ENCODE measurements at regions not wholly inside any gene's neighbourhood (a gene's known extent, or its start where the extent isn't known, plus 50 kb on each side); places are given as distances from the start of the nearest gene placed in this dataset.

GRCh38 chr3:67288466-67289106, 290.5 kb downstream of the KBTBD8 start:
- WGBS, 2 donors (ENCODE audit: low coverage in 1 of 2) = 19% methylated on average over 1 of the region's 1 CpG; no CpG with 5 or more reads in 1 of the 2 donors
- no peak for DNase-seq
- Histone ChIP-seq H3K4me1 (peaks cover 0 to 6% (median 3%) of the 10 kb centered on the region in 4 donors), H3K9me3 (no peaks in the 10 kb centered on the region), H3K36me3 (no peaks in the 10 kb centered on the region), H3K27me3 (no peaks in the 10 kb centered on the region), H3K27ac (no peak overlapping the region), H3K4me3 (no peak overlapping the region)
- in situ Hi-C loops (cut with MboI; ENCODE audit: low pct_ligation_motif_present in 1 of 4, low pct_unique_long_range_greater_than_20kb in 1 of 4, low sequenced_read_pairs in 3 of 4) = no loop called here
- intact Hi-C loops (cut with DNase I; ENCODE audit: low total_unique reads) = no loop called here
- TF ChIP-seq POLR2A (IDR thresholded peaks at IDR 0.05) = no peak
- TF ChIP-seq POLR2AphosphoS5 (IDR thresholded peaks at IDR 0.05) = no peak
- no peak for TF ChIP-seq CTCF (IDR thresholded peaks at IDR 0.05)
- no peak for TF ChIP-seq EP300 (IDR thresholded peaks at IDR 0.05; ENCODE audit: low read depth)

- Histone ChIP-seq H3K27ac (no peak overlapping the region), H3K4me3 (no peak overlapping the region), H3K4me1 (peaks cover 0 to 6% (median 3%) of the 10 kb centered on the region in 4 donors), H3K9me3 (no peaks in the 10 kb centered on the region), H3K27me3 (no peaks in the 10 kb centered on the region), H3K36me3 (no peaks in the 10 kb centered on the region)
- DNase-seq = no peak
- TF ChIP-seq POLR2AphosphoS5 (IDR thresholded peaks at IDR 0.05) = no peak
- no peak for TF ChIP-seq EP300 (IDR thresholded peaks at IDR 0.05; ENCODE audit: low read depth)
- TF ChIP-seq CTCF (IDR thresholded peaks at IDR 0.05) = no peak
- TF ChIP-seq POLR2A (IDR thresholded peaks at IDR 0.05) = no peak
- intact Hi-C loops (cut with DNase I; ENCODE audit: low total_unique reads) (no loop called here), in situ Hi-C loops (cut with MboI; ENCODE audit: low pct_ligation_motif_present in 1 of 4, low pct_unique_long_range_greater_than_20kb in 1 of 4, low sequenced_read_pairs in 3 of 4) (no loop called here)
- 69 to 100% methylated on average over 1 of the region's 1 CpG for WGBS, 2 donors (ENCODE audit: low coverage in 1 of 2)
Observed at GRCh38 chr3:67289626-67290025, 291.5 kb downstream of the KBTBD8 start.

GRCh38 chr3:67290438-67290837, 292.3 kb downstream of the KBTBD8 start:
- Histone ChIP-seq H3K36me3 (no peaks in the 10 kb centered on the region), H3K27ac (no peak overlapping the region), H3K4me3 (no peak overlapping the region), H3K4me1 (peaks cover 0 to 6% (median 3%) of the 10 kb centered on the region in 4 donors), H3K9me3 (no peaks in the 10 kb centered on the region), H3K27me3 (no peaks in the 10 kb centered on the region)
- in situ Hi-C loops (cut with MboI; ENCODE audit: low pct_ligation_motif_present in 1 of 4, low pct_unique_long_range_greater_than_20kb in 1 of 4, low sequenced_read_pairs in 3 of 4) = no loop called here
- WGBS, 2 donors (ENCODE audit: low coverage in 1 of 2) = 65 to 85% methylated on average over 4 of the region's 4 CpGs
- TF ChIP-seq EP300 (IDR thresholded peaks at IDR 0.05; ENCODE audit: low read depth) = no peak
- no peak for TF ChIP-seq CTCF (IDR thresholded peaks at IDR 0.05)
- TF ChIP-seq POLR2A (IDR thresholded peaks at IDR 0.05) = no peak
- no peak for TF ChIP-seq POLR2AphosphoS5 (IDR thresholded peaks at IDR 0.05)
- DNase-seq = no peak
- intact Hi-C loops (cut with DNase I; ENCODE audit: low total_unique reads) = no loop called here

- 61 to 70% methylated on average over 8 to 11 of the region's 11 CpGs for WGBS, 2 donors (ENCODE audit: low coverage in 1 of 2)
- TF ChIP-seq EP300 (IDR thresholded peaks at IDR 0.05; ENCODE audit: low read depth) (no peak), POLR2AphosphoS5 (IDR thresholded peaks at IDR 0.05) (no peak), POLR2A (IDR thresholded peaks at IDR 0.05) (no peak), CTCF (IDR thresholded peaks at IDR 0.05) (no peak)
- H3K27ac ChIP-seq = no peak overlapping the region
- H3K4me3 ChIP-seq = no peak overlapping the region
- no peaks in the 10 kb centered on the region for H3K27me3 ChIP-seq
- no peaks in the 10 kb centered on the region for H3K36me3 ChIP-seq
- no peak for DNase-seq
- no peaks in the 10 kb centered on the region for H3K9me3 ChIP-seq
- intact Hi-C loops (cut with DNase I; ENCODE audit: low total_unique reads) (no loop called here), in situ Hi-C loops (cut with MboI; ENCODE audit: low pct_ligation_motif_present in 1 of 4, low pct_unique_long_range_greater_than_20kb in 1 of 4, low sequenced_read_pairs in 3 of 4) (no loop called here)
- peaks cover 0 to 6% (median 3%) of the 10 kb centered on the region in 4 donors for H3K4me1 ChIP-seq
Observed at GRCh38 chr3:67291287-67292252, 293.5 kb downstream of the KBTBD8 start.

All from transverse colon (tissue), 4 donors.